GM23338 (cell line): ENCODE measurements at regions not wholly inside any gene's neighbourhood (a gene's known extent, or its start where the extent isn't known, plus 50 kb on each side); places are given as distances from the start of the nearest gene placed in this dataset.

Experiments used
- ATAC-seq: fragments of 200-7000 bp; cut with Tn5 transposase; 3 replicates; pipeline ENCODE4 v1.9.1; 2020
- DNase-seq: peaks from one replicate; pipeline ENCODE4 v3.0.0-alpha.2; 2015; ENCODE audit warnings: low spot score
- H2AFZ ChIP-seq: fragments of 200-600 bp; sonication (generic); 2 replicates; pipeline ENCODE4 v1.8.0; 2016; ENCODE audit warnings: antibody characterized with exemption, mild to moderate bottlenecking, moderate library complexity
- H3F3A ChIP-seq: fragments of 200-600 bp; sonication (generic); replicated peaks from 2 replicates; pipeline ENCODE4 v1.8.0; 2017; ENCODE audit warnings: antibody characterized with exemption, mixed run types, low read depth
- H3K27ac ChIP-seq: fragments of 200-600 bp; sonication (generic); 2 replicates; pipeline ENCODE4 v1.6.1; 2016; ENCODE audit warnings: low read depth
- H3K27me3 ChIP-seq: fragments of 200-600 bp; sonication (generic); 2 replicates; pipeline ENCODE4 v1.8.0; 2016; ENCODE audit warnings: mild to moderate bottlenecking, mixed run types, moderate library complexity; ENCODE audit not compliant: insufficient read depth
- H3K36me3 ChIP-seq: fragments of 200-600 bp; sonication (generic); 2 replicates; pipeline ENCODE4 v1.8.0; 2016; ENCODE audit warnings: mild to moderate bottlenecking; ENCODE audit not compliant: insufficient read depth
- H3K4me1 ChIP-seq: fragments of 200-600 bp; sonication (generic); 2 replicates; pipeline ENCODE4 v1.8.0; 2016; ENCODE audit warnings: mild to moderate bottlenecking, moderate library complexity; ENCODE audit not compliant: insufficient read depth
- H3K4me2 ChIP-seq: fragments of 200-600 bp; sonication (generic); 2 replicates; pipeline ENCODE4 v1.7.1; 2017; ENCODE audit warnings: mixed run types
- H3K4me3 ChIP-seq: fragments of 200-600 bp; sonication (generic); 2 replicates; pipeline ENCODE4 v1.6.1; 2016; ENCODE audit warnings: mixed run types
- H3K79me2 ChIP-seq: fragments of 200-600 bp; sonication (generic); replicated peaks from 2 replicates; pipeline ENCODE4 v1.8.0; 2017; ENCODE audit warnings: mild to moderate bottlenecking; ENCODE audit not compliant: insufficient read depth
- H3K9me2 ChIP-seq: fragments of 200-600 bp; sonication (generic); 2 replicates; pipeline ENCODE4 v1.8.0; 2017; ENCODE audit not compliant: insufficient read depth
- H4K20me1 ChIP-seq: fragments of 200-600 bp; sonication (generic); replicated peaks from 2 replicates; pipeline ENCODE4 v1.8.0; 2017; ENCODE audit warnings: mild to moderate bottlenecking; ENCODE audit not compliant: insufficient read depth
- H3K27ac Mint-ChIP-seq: 2 replicates; pipeline ENCODE4 v1.8.0; 2020; ENCODE audit warnings: inconsistent platforms, mild to moderate bottlenecking, moderate library complexity, mixed read lengths
- H3K27me3 Mint-ChIP-seq: 3 replicates; pipeline ENCODE4 v1.8.0; 2022; ENCODE audit warnings: low read depth, mild to moderate bottlenecking, moderate library complexity, mixed read lengths, inconsistent platforms; ENCODE audit not compliant: insufficient read depth, poor library complexity
- H3K36me3 Mint-ChIP-seq: 3 replicates; pipeline ENCODE4 v1.8.0; 2021; ENCODE audit warnings: low read depth, mild to moderate bottlenecking, inconsistent platforms, moderate library complexity, mixed read lengths
- H3K4me1 Mint-ChIP-seq: 3 replicates; pipeline ENCODE4 v1.8.0; 2020; ENCODE audit warnings: mild to moderate bottlenecking, inconsistent platforms, mixed read lengths
- H3K4me3 Mint-ChIP-seq: 3 replicates; pipeline ENCODE4 v1.8.0; 2021; ENCODE audit warnings: moderate library complexity, mild to moderate bottlenecking, inconsistent platforms, mixed read lengths
- H3K9me3 Mint-ChIP-seq: 3 replicates; pipeline ENCODE4 v1.8.0; 2020; ENCODE audit warnings: moderate library complexity, mild to moderate bottlenecking, inconsistent platforms, mixed read lengths
- CREB1 ChIP-seq: fragments of 250-450 bp; sonication (Bioruptor Pico); IDR thresholded peaks from 2 replicates; pipeline ENCODE4 v1.5.0; 2020; ENCODE audit warnings: low read depth, mild to moderate bottlenecking, moderate library complexity
- CTCF ChIP-seq, 2 experiments: fragments of 200-600 bp in 1 of 2; sonication (generic) in 1 of 2; conservative IDR thresholded peaks; 2 replicates each; pipeline versions ENCODE4 v1.5.1 to v1.6.1; 2016 to 2017; ENCODE audit warnings: antibody characterized with exemption in 2 of 2, low read depth in 2 of 2, mild to moderate bottlenecking in 2 of 2, moderate library complexity in 1 of 2
- EZH2 ChIP-seq: fragments of 200-600 bp; sonication (generic); IDR thresholded peaks from one replicate; pipeline ENCODE4 v1.8.0; 2017; ENCODE audit warnings: antibody characterized with exemption, mild to moderate bottlenecking, low read depth; ENCODE audit not compliant: unreplicated experiment
- EZH2phosphoT487 ChIP-seq: fragments of 200-600 bp; sonication (generic); IDR thresholded peaks from one replicate; pipeline ENCODE4 v1.8.1; 2018; ENCODE audit warnings: antibody characterized with exemption; ENCODE audit not compliant: unreplicated experiment
- JUNB ChIP-seq: IDR thresholded peaks from one replicate; pipeline ENCODE4 v1.6.1; 2016; ENCODE audit warnings: antibody characterized with exemption; ENCODE audit not compliant: unreplicated experiment
- NANOG ChIP-seq: IDR thresholded peaks from 2 replicates; pipeline ENCODE4 v1.6.1; 2016; ENCODE audit warnings: antibody characterized with exemption, borderline replicate concordance
- POLR2AphosphoS5 ChIP-seq: IDR thresholded peaks from 2 replicates; pipeline ENCODE4 v1.6.1; 2016; ENCODE audit warnings: antibody characterized with exemption, low read depth
- STAT1 ChIP-seq: IDR thresholded peaks from one replicate; pipeline ENCODE4 v1.6.1; 2016; ENCODE audit warnings: antibody characterized with exemption; ENCODE audit not compliant: unreplicated experiment
- ZNF114 ChIP-seq: fragments of 250-450 bp; sonication (Bioruptor Pico); IDR thresholded peaks from 2 replicates; pipeline ENCODE4 v1.5.0; 2020; ENCODE audit warnings: mild to moderate bottlenecking, moderate library complexity
- ZNF331 ChIP-seq: fragments of 250-450 bp; sonication (Bioruptor Pico); IDR thresholded peaks from 2 replicates; pipeline ENCODE4 v1.5.0; 2020; ENCODE audit warnings: low read depth, mild to moderate bottlenecking, moderate library complexity
- TF ChIP-seq, protein P1 (sequence below): IDR thresholded peaks from 2 replicates; pipeline ENCODE4 v1.6.1; 2016; ENCODE audit warnings: antibody characterized with exemption
- TF ChIP-seq, protein P2 (sequence below): fragments of 250-450 bp; sonication (Bioruptor Pico); IDR thresholded peaks from 2 replicates; pipeline ENCODE4 v1.5.0; 2020; ENCODE audit warnings: mild to moderate bottlenecking, moderate library complexity
- TF ChIP-seq, protein P3 (sequence below): IDR thresholded peaks from one replicate; pipeline ENCODE4 v1.6.1; 2018; ENCODE audit warnings: antibody characterized with exemption; ENCODE audit not compliant: unreplicated experiment

DNA sequence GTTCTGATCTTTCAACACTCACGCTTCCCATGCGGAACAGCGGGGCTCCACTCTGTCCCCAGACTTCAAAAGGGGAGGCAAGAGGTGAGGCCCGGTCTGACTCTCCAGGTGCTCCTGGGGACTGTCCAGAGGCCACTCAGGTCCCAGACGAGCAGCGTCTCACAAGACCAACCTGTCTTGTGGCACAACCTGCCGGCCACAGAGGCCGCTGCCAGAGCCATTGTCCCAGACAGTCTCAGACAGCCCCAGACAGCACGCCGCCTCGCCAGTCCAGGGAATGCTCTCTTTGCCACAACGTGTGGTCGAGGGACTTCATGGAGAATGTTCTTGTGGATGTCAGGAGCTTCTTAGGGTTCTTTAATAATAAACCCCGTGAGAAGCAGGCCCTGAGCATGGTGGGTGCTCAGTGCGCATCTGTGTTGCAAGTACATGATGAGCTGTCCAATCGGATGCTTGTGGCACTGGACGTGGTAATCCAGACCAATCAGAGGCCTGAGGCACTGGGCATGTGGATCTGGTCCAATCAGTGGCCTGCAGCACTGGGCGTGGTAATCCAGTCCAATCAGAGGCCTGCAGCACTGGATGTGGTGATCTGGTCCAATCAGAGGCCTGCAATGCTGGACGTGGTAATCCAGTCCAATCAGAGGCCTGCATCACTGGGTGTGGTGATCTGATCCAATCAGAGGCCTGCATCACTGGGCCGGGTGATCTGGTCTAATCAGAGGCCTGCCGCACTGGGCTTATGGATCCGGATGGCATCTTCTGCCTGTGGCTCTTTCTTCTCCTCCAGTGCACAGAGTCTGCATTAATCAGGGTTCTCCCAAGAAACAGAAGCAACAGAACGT lies 76.4 kb downstream of the TMEM18 start:
- Mint-ChIP-seq H3K4me3 (no peak overlapping the region), H3K4me1 (no peaks in the 10 kb centered on the region), H3K27me3 (peaks cover 5% of the 10 kb centered on the region), H3K9me3 (no peaks in the 10 kb centered on the region), H3K27ac (no peak overlapping the region), H3K36me3 (no peaks in the 10 kb centered on the region)
- Histone ChIP-seq H4K20me1 (no peaks in the 10 kb centered on the region), H3K4me2 (no peak overlapping the region), H3K79me2 (no peaks in the 10 kb centered on the region), H3K36me3 (no peaks in the 10 kb centered on the region), H3K4me3 (no peak overlapping the region), H3K4me1 (no peaks in the 10 kb centered on the region), H3K27ac (no peak overlapping the region), H3K9me2 (no peaks in the 10 kb centered on the region), H2AFZ (no peak overlapping the region), H3F3A (0 out of 2 replicates have a peak, but pooled peaks cover 3% of the 10 kb centered on the region), H3K27me3 (no peaks in the 10 kb centered on the region)
- DNase-seq (no peak), ATAC-seq (no peak; the same call in 2 of the 3 replicates)
- TF ChIP-seq EZH2 (no peak), ZNF331 (CRISPR knock-in tag) (no peak), CREB1 (CRISPR knock-in tag) (no peak), JUNB (no peak), ZNF114 (no peak), STAT1 (no peak), NANOG (no peak), POLR2AphosphoS5 (no peak), CTCF (conservative IDR thresholded peaks at IDR 0.05; ENCODE audit: low read depth in 2 of 2) (no peak), EZH2phosphoT487 (no peak)
- TF ChIP-seq, protein P1, sequence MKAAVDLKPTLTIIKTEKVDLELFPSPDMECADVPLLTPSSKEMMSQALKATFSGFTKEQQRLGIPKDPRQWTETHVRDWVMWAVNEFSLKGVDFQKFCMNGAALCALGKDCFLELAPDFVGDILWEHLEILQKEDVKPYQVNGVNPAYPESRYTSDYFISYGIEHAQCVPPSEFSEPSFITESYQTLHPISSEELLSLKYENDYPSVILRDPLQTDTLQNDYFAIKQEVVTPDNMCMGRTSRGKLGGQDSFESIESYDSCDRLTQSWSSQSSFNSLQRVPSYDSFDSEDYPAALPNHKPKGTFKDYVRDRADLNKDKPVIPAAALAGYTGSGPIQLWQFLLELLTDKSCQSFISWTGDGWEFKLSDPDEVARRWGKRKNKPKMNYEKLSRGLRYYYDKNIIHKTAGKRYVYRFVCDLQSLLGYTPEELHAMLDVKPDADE, result no peak
- TF ChIP-seq, protein P2, sequence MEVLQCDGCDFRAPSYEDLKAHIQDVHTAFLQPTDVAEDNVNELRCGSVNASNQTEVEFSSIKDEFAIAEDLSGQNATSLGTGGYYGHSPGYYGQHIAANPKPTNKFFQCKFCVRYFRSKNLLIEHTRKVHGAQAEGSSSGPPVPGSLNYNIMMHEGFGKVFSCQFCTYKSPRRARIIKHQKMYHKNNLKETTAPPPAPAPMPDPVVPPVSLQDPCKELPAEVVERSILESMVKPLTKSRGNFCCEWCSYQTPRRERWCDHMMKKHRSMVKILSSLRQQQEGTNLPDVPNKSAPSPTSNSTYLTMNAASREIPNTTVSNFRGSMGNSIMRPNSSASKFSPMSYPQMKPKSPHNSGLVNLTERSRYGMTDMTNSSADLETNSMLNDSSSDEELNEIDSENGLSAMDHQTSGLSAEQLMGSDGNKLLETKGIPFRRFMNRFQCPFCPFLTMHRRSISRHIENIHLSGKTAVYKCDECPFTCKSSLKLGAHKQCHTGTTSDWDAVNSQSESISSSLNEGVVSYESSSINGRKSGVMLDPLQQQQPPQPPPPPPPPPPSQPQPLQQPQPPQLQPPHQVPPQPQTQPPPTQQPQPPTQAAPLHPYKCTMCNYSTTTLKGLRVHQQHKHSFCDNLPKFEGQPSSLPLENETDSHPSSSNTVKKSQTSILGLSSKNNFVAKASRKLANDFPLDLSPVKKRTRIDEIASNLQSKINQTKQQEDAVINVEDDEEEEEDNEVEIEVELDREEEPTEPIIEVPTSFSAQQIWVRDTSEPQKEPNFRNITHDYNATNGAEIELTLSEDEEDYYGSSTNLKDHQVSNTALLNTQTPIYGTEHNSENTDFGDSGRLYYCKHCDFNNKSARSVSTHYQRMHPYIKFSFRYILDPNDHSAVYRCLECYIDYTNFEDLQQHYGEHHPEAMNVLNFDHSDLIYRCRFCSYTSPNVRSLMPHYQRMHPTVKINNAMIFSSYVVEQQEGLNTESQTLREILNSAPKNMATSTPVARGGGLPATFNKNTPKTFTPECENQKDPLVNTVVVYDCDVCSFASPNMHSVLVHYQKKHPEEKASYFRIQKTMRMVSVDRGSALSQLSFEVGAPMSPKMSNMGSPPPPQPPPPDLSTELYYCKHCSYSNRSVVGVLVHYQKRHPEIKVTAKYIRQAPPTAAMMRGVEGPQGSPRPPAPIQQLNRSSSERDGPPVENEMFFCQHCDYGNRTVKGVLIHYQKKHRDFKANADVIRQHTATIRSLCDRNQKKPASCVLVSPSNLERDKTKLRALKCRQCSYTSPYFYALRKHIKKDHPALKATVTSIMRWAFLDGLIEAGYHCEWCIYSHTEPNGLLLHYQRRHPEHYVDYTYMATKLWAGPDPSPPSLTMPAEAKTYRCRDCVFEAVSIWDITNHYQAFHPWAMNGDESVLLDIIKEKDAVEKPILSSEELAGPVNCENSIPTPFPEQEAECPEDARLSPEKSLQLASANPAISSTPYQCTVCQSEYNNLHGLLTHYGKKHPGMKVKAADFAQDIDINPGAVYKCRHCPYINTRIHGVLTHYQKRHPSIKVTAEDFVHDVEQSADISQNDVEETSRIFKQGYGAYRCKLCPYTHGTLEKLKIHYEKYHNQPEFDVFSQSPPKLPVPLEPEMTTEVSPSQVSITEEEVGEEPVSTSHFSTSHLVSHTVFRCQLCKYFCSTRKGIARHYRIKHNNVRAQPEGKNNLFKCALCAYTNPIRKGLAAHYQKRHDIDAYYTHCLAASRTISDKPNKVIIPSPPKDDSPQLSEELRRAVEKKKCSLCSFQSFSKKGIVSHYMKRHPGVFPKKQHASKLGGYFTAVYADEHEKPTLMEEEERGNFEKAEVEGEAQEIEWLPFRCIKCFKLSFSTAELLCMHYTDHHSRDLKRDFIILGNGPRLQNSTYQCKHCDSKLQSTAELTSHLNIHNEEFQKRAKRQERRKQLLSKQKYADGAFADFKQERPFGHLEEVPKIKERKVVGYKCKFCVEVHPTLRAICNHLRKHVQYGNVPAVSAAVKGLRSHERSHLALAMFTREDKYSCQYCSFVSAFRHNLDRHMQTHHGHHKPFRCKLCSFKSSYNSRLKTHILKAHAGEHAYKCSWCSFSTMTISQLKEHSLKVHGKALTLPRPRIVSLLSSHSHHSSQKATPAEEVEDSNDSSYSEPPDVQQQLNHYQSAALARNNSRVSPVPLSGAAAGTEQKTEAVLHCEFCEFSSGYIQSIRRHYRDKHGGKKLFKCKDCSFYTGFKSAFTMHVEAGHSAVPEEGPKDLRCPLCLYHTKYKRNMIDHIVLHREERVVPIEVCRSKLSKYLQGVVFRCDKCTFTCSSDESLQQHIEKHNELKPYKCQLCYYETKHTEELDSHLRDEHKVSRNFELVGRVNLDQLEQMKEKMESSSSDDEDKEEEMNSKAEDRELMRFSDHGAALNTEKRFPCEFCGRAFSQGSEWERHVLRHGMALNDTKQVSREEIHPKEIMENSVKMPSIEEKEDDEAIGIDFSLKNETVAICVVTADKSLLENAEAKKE (CRISPR knock-in tag), result no peak
- TF ChIP-seq, protein P3, sequence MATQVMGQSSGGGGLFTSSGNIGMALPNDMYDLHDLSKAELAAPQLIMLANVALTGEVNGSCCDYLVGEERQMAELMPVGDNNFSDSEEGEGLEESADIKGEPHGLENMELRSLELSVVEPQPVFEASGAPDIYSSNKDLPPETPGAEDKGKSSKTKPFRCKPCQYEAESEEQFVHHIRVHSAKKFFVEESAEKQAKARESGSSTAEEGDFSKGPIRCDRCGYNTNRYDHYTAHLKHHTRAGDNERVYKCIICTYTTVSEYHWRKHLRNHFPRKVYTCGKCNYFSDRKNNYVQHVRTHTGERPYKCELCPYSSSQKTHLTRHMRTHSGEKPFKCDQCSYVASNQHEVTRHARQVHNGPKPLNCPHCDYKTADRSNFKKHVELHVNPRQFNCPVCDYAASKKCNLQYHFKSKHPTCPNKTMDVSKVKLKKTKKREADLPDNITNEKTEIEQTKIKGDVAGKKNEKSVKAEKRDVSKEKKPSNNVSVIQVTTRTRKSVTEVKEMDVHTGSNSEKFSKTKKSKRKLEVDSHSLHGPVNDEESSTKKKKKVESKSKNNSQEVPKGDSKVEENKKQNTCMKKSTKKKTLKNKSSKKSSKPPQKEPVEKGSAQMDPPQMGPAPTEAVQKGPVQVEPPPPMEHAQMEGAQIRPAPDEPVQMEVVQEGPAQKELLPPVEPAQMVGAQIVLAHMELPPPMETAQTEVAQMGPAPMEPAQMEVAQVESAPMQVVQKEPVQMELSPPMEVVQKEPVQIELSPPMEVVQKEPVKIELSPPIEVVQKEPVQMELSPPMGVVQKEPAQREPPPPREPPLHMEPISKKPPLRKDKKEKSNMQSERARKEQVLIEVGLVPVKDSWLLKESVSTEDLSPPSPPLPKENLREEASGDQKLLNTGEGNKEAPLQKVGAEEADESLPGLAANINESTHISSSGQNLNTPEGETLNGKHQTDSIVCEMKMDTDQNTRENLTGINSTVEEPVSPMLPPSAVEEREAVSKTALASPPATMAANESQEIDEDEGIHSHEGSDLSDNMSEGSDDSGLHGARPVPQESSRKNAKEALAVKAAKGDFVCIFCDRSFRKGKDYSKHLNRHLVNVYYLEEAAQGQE, result no peak
